ENCODE measurements at regions not wholly inside any gene's neighbourhood (a gene's known extent, or its start where the extent isn't known, plus 50 kb on each side); places are given as distances from the start of the nearest gene placed in this dataset.

GRCh38 chr4:136754810-136755530 is 777.3 kb downstream of the PCDH18 start:
- DNase-seq (ENCODE audit: low spot score): no peak

GRCh38 chr4:136751556-136751955 is 780.7 kb downstream of the PCDH18 start:
- no peak for DNase-seq (ENCODE audit: low spot score)

GRCh38 chr4:136750897-136751296 is 781.4 kb downstream of the PCDH18 start:
- no peak for DNase-seq (ENCODE audit: low spot score)

- DNase-seq (ENCODE audit: low spot score): no peak
Measured at GRCh38 chr4:136749989-136750388, 782.3 kb downstream of the PCDH18 start.

GRCh38 chr4:136748773-136749172 is 783.5 kb downstream of the PCDH18 start:
- no peak for DNase-seq (ENCODE audit: low spot score)

- no peak for DNase-seq (ENCODE audit: low spot score)
Measured at GRCh38 chr4:136748165-136748564, 784.1 kb downstream of the PCDH18 start.

- DNase-seq (ENCODE audit: low spot score): no peak
Measured at GRCh38 chr4:136743238-136743637, 789.1 kb downstream of the PCDH18 start.

GRCh38 chr4:136742333-136742732 is 790.0 kb downstream of the PCDH18 start:
- no peak for DNase-seq (ENCODE audit: low spot score)

GRCh38 chr4:136741468-136741867 is 790.8 kb downstream of the PCDH18 start:
- DNase-seq (ENCODE audit: low spot score): no peak

GRCh38 chr4:136740326-136740725 is 792.0 kb downstream of the PCDH18 start:
- DNase-seq (ENCODE audit: low spot score): no peak

GRCh38 chr4:136737066-136737465 is 795.2 kb downstream of the PCDH18 start:
- no peak for DNase-seq (ENCODE audit: low spot score)

GRCh38 chr4:136731025-136731424 is 801.3 kb downstream of the PCDH18 start:
- DNase-seq (ENCODE audit: low spot score): no peak

- no peak for DNase-seq (ENCODE audit: low spot score)
Measured at GRCh38 chr4:136725286-136726081, 806.8 kb downstream of the PCDH18 start.

- no peak for DNase-seq (ENCODE audit: low spot score)
Measured at GRCh38 chr4:136713140-136713539, 819.2 kb downstream of the PCDH18 start.

GRCh38 chr4:136709897-136710296 is 822.4 kb downstream of the PCDH18 start:
- no peak for DNase-seq (ENCODE audit: low spot score)

GRCh38 chr4:136706942-136707341 is 825.4 kb downstream of the PCDH18 start:
- no peak for DNase-seq (ENCODE audit: low spot score)

- DNase-seq (ENCODE audit: low spot score): no peak
Measured at GRCh38 chr4:136699905-136700304, 832.4 kb downstream of the PCDH18 start.

- DNase-seq (ENCODE audit: low spot score): no peak
Measured at GRCh38 chr4:136691607-136692006, 840.7 kb downstream of the PCDH18 start.

- DNase-seq (ENCODE audit: low spot score): no peak
Measured at GRCh38 chr4:136690360-136690759, 841.9 kb downstream of the PCDH18 start.

GRCh38 chr4:136687596-136687995 is 844.7 kb downstream of the PCDH18 start:
- DNase-seq (ENCODE audit: low spot score): no peak

GRCh38 chr4:136687118-136687517 is 845.2 kb downstream of the PCDH18 start:
- DNase-seq (ENCODE audit: low spot score): peak; percentile 0

GRCh38 chr4:136680761-136681160 is 851.5 kb downstream of the PCDH18 start:
- DNase-seq (ENCODE audit: low spot score): no peak

- no peak for DNase-seq (ENCODE audit: low spot score)
Measured at GRCh38 chr4:136680271-136680670, 852.0 kb downstream of the PCDH18 start.

GRCh38 chr4:136670265-136670664 is 862.0 kb downstream of the PCDH18 start:
- DNase-seq (ENCODE audit: low spot score): no peak

Data from HuH-7 (cell line).